SK-N-SH (cell line): ENCODE measurements at regions not wholly inside any gene's neighbourhood (a gene's known extent, or its start where the extent isn't known, plus 50 kb on each side); places are given as distances from the start of the nearest gene placed in this dataset.

Experiments used
- CTCF ChIA-PET: fragments of 300-600, 350-600 bp; formaldehyde crosslinking; extraction: SDS; loops from one replicate; lab custom pipeline; 2021; lab: Yijun Ruan, JAX
- POLR2A ChIA-PET: fragments of 350-600 bp; sonication (Branson Sonifier 250); formaldehyde crosslinking; extraction: SDS; loops from one replicate; lab custom pipeline; 2020; ENCODE audit warnings: antibody characterized with exemption, inconsistent platforms; lab: Yijun Ruan, JAX
- DNase-seq: peaks from one replicate; pipeline ENCODE4 v3.0.0; 2012
- H2AFZ ChIP-seq: fragments of 200-600 bp; sonication (generic); 2 replicates; pipeline ENCODE4 v1.8.1; 2016; ENCODE audit warnings: antibody characterized with exemption, mild to moderate bottlenecking, low read depth
- H3F3A ChIP-seq: fragments of 200-600 bp; sonication (generic); replicated peaks from 2 replicates; pipeline ENCODE3; 2016; ENCODE audit warnings: antibody characterized with exemption, mild to moderate bottlenecking; ENCODE audit not compliant: insufficient read depth
- H3K27ac ChIP-seq, 2 experiments: fragments of 200-500 bp in 1 of 2; fragments of 200-600 bp in 1 of 2; sonication (Bioruptor generic) in 1 of 2; sonication (generic), shearing (Covaris generic) in 1 of 2; 2 replicates each; pipeline versions ENCODE4 v1.5.1 to v1.6.1; 2014 to 2016; ENCODE audit warnings: low read depth in 2 of 2, inconsistent platforms in 1 of 2, low read length in 1 of 2, mild to moderate bottlenecking in 1 of 2, mixed read lengths in 1 of 2
- H3K27me3 ChIP-seq: fragments of 200-600 bp; sonication (generic), shearing (Covaris generic); 2 replicates; pipeline ENCODE4 v1.6.1; 2016; ENCODE audit warnings: mixed run types; ENCODE audit not compliant: insufficient read depth
- H3K36me3 ChIP-seq, 2 experiments: fragments of 200-500 bp in 1 of 2; fragments of 200-600 bp in 1 of 2; sonication (Bioruptor generic) in 1 of 2; sonication (generic) in 1 of 2; replicated peaks in 1 of 2; 2 replicates each; pipeline versions ENCODE3 to v1.5.1; 2014 to 2016; ENCODE audit warnings: low read length in 1 of 2, mild to moderate bottlenecking in 1 of 2; ENCODE audit not compliant: insufficient read depth in 2 of 2, control insufficient read depth in 1 of 2
- H3K4me1 ChIP-seq, 2 experiments: fragments of 200-500 bp in 1 of 2; fragments of 200-600 bp in 1 of 2; sonication (Bioruptor generic) in 1 of 2; sonication (generic), shearing (Covaris generic) in 1 of 2; 2 replicates each; pipeline versions ENCODE4 v1.5.1 to v1.6.1; 2014 to 2016; ENCODE audit warnings: low read depth in 1 of 2, low read length in 1 of 2, mixed run types in 1 of 2; ENCODE audit not compliant: insufficient read depth in 2 of 2, control insufficient read depth in 1 of 2
- H3K4me2 ChIP-seq: fragments of 200-600 bp; sonication (generic), shearing (Covaris generic); 2 replicates; pipeline ENCODE4 v1.6.1; 2017; ENCODE audit warnings: mixed run types
- H3K4me3 ChIP-seq, 2 experiments: fragments of 200-500 bp in 1 of 2; fragments of 200-600 bp in 1 of 2; sonication (Bioruptor generic) in 1 of 2; sonication (generic), shearing (Covaris generic) in 1 of 2; 2 replicates each; pipeline versions ENCODE4 v1.5.1 to v1.8.1; 2014 to 2016; ENCODE audit warnings: low read depth in 2 of 2, inconsistent platforms in 1 of 2, low read length in 1 of 2, mild to moderate bottlenecking in 1 of 2, mixed read lengths in 1 of 2, moderate library complexity in 1 of 2
- H3K79me2 ChIP-seq: fragments of 200-600 bp; sonication (generic); 2 replicates; pipeline ENCODE4 v1.8.1; 2017; ENCODE audit warnings: mild to moderate bottlenecking; ENCODE audit not compliant: insufficient read depth
- H3K9ac ChIP-seq: fragments of 200-600 bp; sonication (generic); 2 replicates; pipeline ENCODE4 v1.6.1; 2017; ENCODE audit warnings: mixed run types
- H3K9me2 ChIP-seq: fragments of 200-600 bp; sonication (generic); 2 replicates; pipeline ENCODE4 v1.6.1; 2017; ENCODE audit warnings: mixed run types
- H3K9me3 ChIP-seq: fragments of 200-600 bp; sonication (generic); 2 replicates; pipeline ENCODE4 v1.6.1; 2017; ENCODE audit warnings: mixed run types, mild to moderate bottlenecking, moderate library complexity
- H4K20me1 ChIP-seq: fragments of 200-600 bp; sonication (generic); 2 replicates; pipeline ENCODE4 v1.6.1; 2017; ENCODE audit warnings: mild to moderate bottlenecking, mixed run types; ENCODE audit not compliant: insufficient read depth
- ELF1 ChIP-seq: IDR thresholded peaks from 2 replicates; pipeline ENCODE4 v1.4.0; 2012
- FOXJ3 ChIP-seq: sonication (generic); formaldehyde crosslinking; IDR thresholded peaks from 2 replicates; pipeline ENCODE4 v1.5.1; 2020; ENCODE audit warnings: mild to moderate bottlenecking, missing genetic modification reagents
- FOXM1 ChIP-seq: IDR thresholded peaks from 2 replicates; pipeline ENCODE4 v1.4.0; 2012; ENCODE audit warnings: low read depth, mild to moderate bottlenecking
- GABPA ChIP-seq: IDR thresholded peaks from 2 replicates; pipeline ENCODE4 v1.4.0; 2012; ENCODE audit warnings: low read depth, mild to moderate bottlenecking
- GATA2 ChIP-seq: sonication (generic); formaldehyde crosslinking; IDR thresholded peaks from 2 replicates; pipeline ENCODE4 v1.5.0; 2020; ENCODE audit warnings: mild to moderate bottlenecking, missing genetic modification reagents
- IRF3 ChIP-seq: fragments of 150-350 bp; IDR thresholded peaks from 2 replicates; pipeline ENCODE4 v1.6.1; 2016; ENCODE audit warnings: mild to moderate bottlenecking, low read depth, low read length
- MAX ChIP-seq: IDR thresholded peaks from 2 replicates; pipeline ENCODE4 v1.4.0; 2012; ENCODE audit warnings: low read depth
- MXI1 ChIP-seq: IDR thresholded peaks from 2 replicates; pipeline ENCODE4 v1.6.1; 2012; ENCODE audit warnings: mild to moderate bottlenecking, low read depth, low read length, improper control_type of control experiment
- RAD21 ChIP-seq: IDR thresholded peaks from 2 replicates; pipeline ENCODE4 v1.6.1; 2012; ENCODE audit warnings: mild to moderate bottlenecking, low read length
- RFX5 ChIP-seq: IDR thresholded peaks from 2 replicates; pipeline ENCODE4 v1.6.1; 2012; ENCODE audit warnings: mild to moderate bottlenecking, improper control_type of control experiment, low read length
- RXRA ChIP-seq: IDR thresholded peaks from 2 replicates; pipeline ENCODE4 v1.4.0; 2012; ENCODE audit warnings: low read depth, mild to moderate bottlenecking, borderline replicate concordance
- SIN3A ChIP-seq: IDR thresholded peaks from 2 replicates; pipeline ENCODE4 v1.6.1; 2012; ENCODE audit warnings: low read depth, mild to moderate bottlenecking, low read length, moderate library complexity, borderline replicate concordance
- SMC3 ChIP-seq: IDR thresholded peaks from 2 replicates; pipeline ENCODE4 v1.6.1; 2012; ENCODE audit warnings: low read depth, low read length, improper control_type of control experiment
- YY1 ChIP-seq: IDR thresholded peaks from 2 replicates; pipeline ENCODE4 v1.4.0; 2012; ENCODE audit warnings: low read depth, mild to moderate bottlenecking
- WGBS: methylation state at CpG from one replicate; pipeline ENCODE4 v1.1.6; 2017; ENCODE audit warnings: low lambda C conversion rate; 5-methylcytosine and 5-hydroxymethylcytosine counted together
- TF ChIP-seq, protein P1 (sequence below): IDR thresholded peaks from 2 replicates; pipeline ENCODE4 v1.4.0; 2012; ENCODE audit warnings: low read depth, borderline replicate concordance
- TF ChIP-seq, protein P2 (sequence below): IDR thresholded peaks from 2 replicates; pipeline ENCODE4; 2012

- CTCF ChIA-PET = interaction anchor here (0.6 to 1.5 kb wide), 2 partner anchors 10 to 38 kb away, joined by 3 read pairs; no protein-coding TSS in a partner anchor
Observed at GRCh38 chr13:47757466-47758080, 243.5 kb downstream of the SUCLA2 start.

GRCh38 chr13:47747901-47748300 is 253.2 kb downstream of the SUCLA2 start:
- Histone ChIP-seq H3K36me3 (no peaks in the 10 kb centered on the region), H3K4me2 (no peak overlapping the region), H3K9me2 (no peaks in the 10 kb centered on the region), H3K79me2 (no peaks in the 10 kb centered on the region), H3K27me3 (no peaks in the 10 kb centered on the region), H3K27ac (no peak overlapping the region), H3K9ac (no peak overlapping the region), H3K4me1 (no peaks in the 10 kb centered on the region), H3F3A (no peaks in the 10 kb centered on the region), H4K20me1 (no peaks in the 10 kb centered on the region), H3K4me3 (no peak overlapping the region), H3K9me3 (no peaks in the 10 kb centered on the region), H2AFZ (no peak overlapping the region)
- ChIA-PET POLR2A (no interaction called here), CTCF (no interaction called here)
- TF ChIP-seq, protein P1, sequence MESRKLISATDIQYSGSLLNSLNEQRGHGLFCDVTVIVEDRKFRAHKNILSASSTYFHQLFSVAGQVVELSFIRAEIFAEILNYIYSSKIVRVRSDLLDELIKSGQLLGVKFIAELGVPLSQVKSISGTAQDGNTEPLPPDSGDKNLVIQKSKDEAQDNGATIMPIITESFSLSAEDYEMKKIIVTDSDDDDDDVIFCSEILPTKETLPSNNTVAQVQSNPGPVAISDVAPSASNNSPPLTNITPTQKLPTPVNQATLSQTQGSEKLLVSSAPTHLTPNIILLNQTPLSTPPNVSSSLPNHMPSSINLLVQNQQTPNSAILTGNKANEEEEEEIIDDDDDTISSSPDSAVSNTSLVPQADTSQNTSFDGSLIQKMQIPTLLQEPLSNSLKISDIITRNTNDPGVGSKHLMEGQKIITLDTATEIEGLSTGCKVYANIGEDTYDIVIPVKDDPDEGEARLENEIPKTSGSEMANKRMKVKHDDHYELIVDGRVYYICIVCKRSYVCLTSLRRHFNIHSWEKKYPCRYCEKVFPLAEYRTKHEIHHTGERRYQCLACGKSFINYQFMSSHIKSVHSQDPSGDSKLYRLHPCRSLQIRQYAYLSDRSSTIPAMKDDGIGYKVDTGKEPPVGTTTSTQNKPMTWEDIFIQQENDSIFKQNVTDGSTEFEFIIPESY = no peak
- TF ChIP-seq SIN3A (no peak), FOXM1 (no peak), RXRA (no peak), RAD21 (no peak), MXI1 (no peak), SMC3 (no peak), IRF3 (no peak), RFX5 (no peak)
- no peak for DNase-seq
- WGBS = 42% methylated on average over 6 of the region's 6 CpGs

More at GRCh38 chr13:47757466-47758080, 243.5 kb downstream of the SUCLA2 start:
- Histone ChIP-seq H3K4me3 (no peak overlapping the region), H3K9ac (no peak overlapping the region), H3K9me3 (no peaks in the 10 kb centered on the region), H3K27ac (no peak overlapping the region), H2AFZ (no peak overlapping the region), H3K4me2 (no peak overlapping the region), H3K4me1 (no peaks in the 10 kb centered on the region), H3K27me3 (no peaks in the 10 kb centered on the region), H3K36me3 (no peaks in the 10 kb centered on the region), H3K9me2 (no peaks in the 10 kb centered on the region), H4K20me1 (no peaks in the 10 kb centered on the region), H3K79me2 (no peaks in the 10 kb centered on the region), H3F3A (no peaks in the 10 kb centered on the region)
- no peak for DNase-seq
- WGBS = 61% methylated on average over 4 of the region's 4 CpGs
- TF ChIP-seq ELF1 (no peak), GATA2 (CRISPR knock-in tag) (no peak), FOXJ3 (CRISPR knock-in tag) (no peak), YY1 (no peak), SIN3A (no peak), GABPA (no peak), MXI1 (no peak), MAX (no peak), RFX5 (no peak), FOXM1 (no peak)
- TF ChIP-seq, protein P2, sequence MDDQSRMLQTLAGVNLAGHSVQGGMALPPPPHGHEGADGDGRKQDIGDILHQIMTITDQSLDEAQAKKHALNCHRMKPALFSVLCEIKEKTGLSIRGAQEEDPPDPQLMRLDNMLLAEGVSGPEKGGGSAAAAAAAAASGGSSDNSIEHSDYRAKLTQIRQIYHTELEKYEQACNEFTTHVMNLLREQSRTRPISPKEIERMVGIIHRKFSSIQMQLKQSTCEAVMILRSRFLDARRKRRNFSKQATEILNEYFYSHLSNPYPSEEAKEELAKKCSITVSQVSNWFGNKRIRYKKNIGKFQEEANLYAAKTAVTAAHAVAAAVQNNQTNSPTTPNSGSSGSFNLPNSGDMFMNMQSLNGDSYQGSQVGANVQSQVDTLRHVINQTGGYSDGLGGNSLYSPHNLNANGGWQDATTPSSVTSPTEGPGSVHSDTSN = no peak
- TF ChIP-seq, protein P1 = no peak
- POLR2A ChIA-PET = no interaction called here
